ENCODE measurements at regions not wholly inside any gene's neighbourhood (a gene's known extent, or its start where the extent isn't known, plus 50 kb on each side); places are given as distances from the start of the nearest gene placed in this dataset.

GRCh38 chr11:92109466-92109865, 115.2 kb upstream of the FAT3 start:
- no peak for TF ChIP-seq FOXP2 (optimal IDR thresholded peaks at IDR 0.05; ENCODE audit: borderline replicate concordance, extremely low read depth, extremely low read length, insufficient read depth)
- no peak for TF ChIP-seq REST (IDR thresholded peaks at IDR 0.05; ENCODE audit: insufficient read depth in 1 of 2, low read depth in 2 of 2, low read length in 2 of 2)
- TF ChIP-seq POLR2AphosphoS5 (IDR thresholded peaks at IDR 0.05; ENCODE audit: low read depth, low read length), result no peak
- TF ChIP-seq SIN3A (IDR thresholded peaks at IDR 0.05; ENCODE audit: borderline replicate concordance, insufficient read depth, low read length), result no peak

- TF ChIP-seq SIN3A (IDR thresholded peaks at IDR 0.05; ENCODE audit: borderline replicate concordance, insufficient read depth, low read length) (no peak), TAF1 (IDR thresholded peaks at IDR 0.05; ENCODE audit: borderline replicate concordance, insufficient read depth, low read length) (no peak), REST (IDR thresholded peaks at IDR 0.05; ENCODE audit: insufficient read depth in 1 of 2, low read depth in 2 of 2, low read length in 2 of 2) (no peak), POLR2AphosphoS5 (IDR thresholded peaks at IDR 0.05; ENCODE audit: low read depth, low read length) (no peak), FOXP2 (optimal IDR thresholded peaks at IDR 0.05; ENCODE audit: borderline replicate concordance, extremely low read depth, extremely low read length, insufficient read depth) (no peak)
These were observed 117.3 kb upstream of the FAT3 start for GRCh38 chr11:92107331-92107730.

GRCh38 chr11:92104349-92104748, 120.3 kb upstream of the FAT3 start:
- TF ChIP-seq TAF1 (IDR thresholded peaks at IDR 0.05; ENCODE audit: borderline replicate concordance, insufficient read depth, low read length) (no peak), POLR2AphosphoS5 (IDR thresholded peaks at IDR 0.05; ENCODE audit: low read depth, low read length) (no peak)

GRCh38 chr11:92101920-92102319, 122.7 kb upstream of the FAT3 start:
- TF ChIP-seq REST (IDR thresholded peaks at IDR 0.05; ENCODE audit: insufficient read depth in 1 of 2, low read depth in 2 of 2, low read length in 2 of 2), result no peak
- TF ChIP-seq FOXP2 (optimal IDR thresholded peaks at IDR 0.05; ENCODE audit: borderline replicate concordance, extremely low read depth, extremely low read length, insufficient read depth), result no peak
- no peak for TF ChIP-seq POLR2AphosphoS5 (IDR thresholded peaks at IDR 0.05; ENCODE audit: low read depth, low read length)
- no peak for TF ChIP-seq TAF1 (IDR thresholded peaks at IDR 0.05; ENCODE audit: borderline replicate concordance, insufficient read depth, low read length)

GRCh38 chr11:92099183-92099582, 125.4 kb upstream of the FAT3 start:
- TF ChIP-seq TAF1 (IDR thresholded peaks at IDR 0.05; ENCODE audit: borderline replicate concordance, insufficient read depth, low read length) (no peak), REST (IDR thresholded peaks at IDR 0.05; ENCODE audit: insufficient read depth in 1 of 2, low read depth in 2 of 2, low read length in 2 of 2) (no peak)
